RWPE1 (cell line): ENCODE measurements at regions not wholly inside any gene's neighbourhood (a gene's known extent, or its start where the extent isn't known, plus 50 kb on each side); places are given as distances from the start of the nearest gene placed in this dataset.

Experiments
- CTCF ChIA-PET: fragments of 350-600 bp; sonication (Branson Sonifier 250); formaldehyde crosslinking; extraction: SDS; loops from one replicate; lab custom pipeline; 2021; lab: Yijun Ruan, JAX
- POLR2A ChIA-PET: fragments of 400-600 bp; formaldehyde crosslinking; extraction: SDS; loops from one replicate; lab custom pipeline; 2020; ENCODE audit warnings: antibody characterized with exemption; ENCODE audit not compliant: low non-redundant PET; lab: Yijun Ruan, JAX
- DNase-seq: peaks from one replicate; pipeline ENCODE4 v3.0.0; 2012; ENCODE audit warnings: low spot score
- H3K27ac ChIP-seq: fragments of 450-650 bp; 2 replicates; pipeline ENCODE4 v1.5.1; 2017
- TF ChIP-seq, protein P1 (sequence below): fragments of 450-650 bp; conservative IDR thresholded peaks from 2 replicates; pipeline ENCODE4 v1.5.1; 2017; ENCODE audit warnings: low read depth, mild to moderate bottlenecking

DNA sequence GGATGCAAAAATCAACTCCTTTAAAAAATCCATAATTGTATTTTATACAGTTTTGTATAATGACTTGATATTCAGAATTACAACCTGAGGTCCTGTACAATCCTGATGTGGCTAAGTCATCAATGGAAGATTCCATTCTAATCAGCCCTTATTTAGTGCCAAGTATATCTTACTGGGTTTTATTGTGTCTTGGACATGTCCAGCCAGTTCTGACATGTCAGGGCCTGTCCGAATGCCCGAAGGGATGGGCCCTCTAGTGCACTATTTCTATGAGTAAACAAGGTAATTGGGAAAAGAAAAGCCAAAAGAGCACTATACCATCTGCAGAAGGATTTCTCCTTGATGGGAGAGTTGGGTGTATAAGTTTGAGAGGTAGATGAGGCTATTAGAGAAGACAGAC, 412.9 kb downstream of the METTL15 start:
- H3K27ac ChIP-seq, result no peak overlapping the region
- CTCF ChIA-PET, result no interaction called here
- POLR2A ChIA-PET, result no interaction called here
- DNase-seq, result peak; percentile 51
- TF ChIP-seq, protein P1, sequence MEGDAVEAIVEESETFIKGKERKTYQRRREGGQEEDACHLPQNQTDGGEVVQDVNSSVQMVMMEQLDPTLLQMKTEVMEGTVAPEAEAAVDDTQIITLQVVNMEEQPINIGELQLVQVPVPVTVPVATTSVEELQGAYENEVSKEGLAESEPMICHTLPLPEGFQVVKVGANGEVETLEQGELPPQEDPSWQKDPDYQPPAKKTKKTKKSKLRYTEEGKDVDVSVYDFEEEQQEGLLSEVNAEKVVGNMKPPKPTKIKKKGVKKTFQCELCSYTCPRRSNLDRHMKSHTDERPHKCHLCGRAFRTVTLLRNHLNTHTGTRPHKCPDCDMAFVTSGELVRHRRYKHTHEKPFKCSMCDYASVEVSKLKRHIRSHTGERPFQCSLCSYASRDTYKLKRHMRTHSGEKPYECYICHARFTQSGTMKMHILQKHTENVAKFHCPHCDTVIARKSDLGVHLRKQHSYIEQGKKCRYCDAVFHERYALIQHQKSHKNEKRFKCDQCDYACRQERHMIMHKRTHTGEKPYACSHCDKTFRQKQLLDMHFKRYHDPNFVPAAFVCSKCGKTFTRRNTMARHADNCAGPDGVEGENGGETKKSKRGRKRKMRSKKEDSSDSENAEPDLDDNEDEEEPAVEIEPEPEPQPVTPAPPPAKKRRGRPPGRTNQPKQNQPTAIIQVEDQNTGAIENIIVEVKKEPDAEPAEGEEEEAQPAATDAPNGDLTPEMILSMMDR, result no peak

DNA sequence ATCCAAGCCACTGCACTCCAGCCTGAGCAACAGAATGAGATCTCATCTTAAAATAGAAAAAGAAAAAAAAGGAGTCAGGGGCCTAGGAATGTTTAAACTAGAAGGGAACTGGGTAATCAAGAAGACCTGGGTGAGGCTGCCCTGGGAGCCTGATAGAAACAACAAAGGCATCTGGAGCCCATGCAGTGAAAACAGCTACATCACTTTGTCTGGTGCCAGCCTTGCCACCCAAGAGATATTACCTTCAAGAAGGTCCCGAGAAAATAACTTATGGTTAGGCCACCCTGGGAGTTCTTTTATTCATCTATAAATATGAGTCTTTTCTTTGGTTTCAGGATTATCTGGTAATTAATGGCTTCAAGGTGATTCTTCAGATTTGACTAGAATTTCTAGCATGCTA, 412.1 kb downstream of the METTL15 start:
- POLR2A ChIA-PET, result no interaction called here
- CTCF ChIA-PET, result interaction anchor here (0.6 kb wide), 1 partner anchor 116 kb away, joined by 5 read pairs; no protein-coding TSS in a partner anchor
- H3K27ac ChIP-seq, result no peak overlapping the region
- no peak for DNase-seq
- TF ChIP-seq, protein P1, result no peak

DNA sequence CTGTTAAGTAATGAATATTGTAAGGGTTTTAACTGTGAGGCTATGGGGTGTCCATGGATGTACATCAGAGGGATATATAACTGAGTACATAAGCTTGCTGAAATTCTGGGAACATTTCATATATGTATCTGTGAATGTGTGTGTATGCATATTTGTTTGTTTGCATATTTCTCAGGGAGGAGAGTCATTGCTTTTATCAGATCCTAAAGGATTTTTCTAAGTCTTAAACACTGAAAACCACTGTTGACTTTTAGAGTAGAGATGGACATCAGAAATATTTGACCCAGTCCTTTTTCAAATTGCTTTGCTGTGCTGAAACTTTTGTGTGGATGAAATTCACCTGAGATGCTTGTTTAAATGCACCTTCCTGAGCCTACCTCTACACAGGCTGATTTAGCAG, 410.6 kb downstream of the METTL15 start:
- DNase-seq, result no peak
- ChIA-PET CTCF (no interaction called here), POLR2A (no interaction called here)
- no peak overlapping the region for H3K27ac ChIP-seq
- TF ChIP-seq, protein P1, result no peak

DNA sequence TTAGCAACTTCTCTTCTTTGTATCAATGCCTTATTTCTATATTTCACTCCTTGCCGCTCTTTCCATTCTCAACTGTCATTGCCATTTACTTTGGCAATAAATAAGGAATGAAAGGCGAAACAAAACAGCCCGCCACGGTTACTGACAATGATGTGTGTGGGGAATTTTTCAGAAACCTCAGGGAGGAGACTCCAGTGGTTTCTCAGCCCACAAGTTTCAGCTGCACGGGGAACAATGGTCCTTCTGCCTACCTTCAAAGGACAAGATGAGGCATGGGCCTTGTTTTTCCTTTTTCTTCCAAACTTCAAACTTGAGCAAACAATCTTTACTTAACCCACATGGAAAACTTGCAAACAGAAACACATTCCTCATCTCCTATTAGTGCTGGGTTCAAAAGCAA, 409.4 kb downstream of the METTL15 start:
- ChIA-PET POLR2A (interaction anchor here (0.6 kb wide), 1 partner anchor 201 kb away, joined by 3 read pairs; no protein-coding TSS in a partner anchor), CTCF (no interaction called here)
- DNase-seq, result no peak
- TF ChIP-seq, protein P1, result no peak
- H3K27ac ChIP-seq, result no peak overlapping the region

DNA sequence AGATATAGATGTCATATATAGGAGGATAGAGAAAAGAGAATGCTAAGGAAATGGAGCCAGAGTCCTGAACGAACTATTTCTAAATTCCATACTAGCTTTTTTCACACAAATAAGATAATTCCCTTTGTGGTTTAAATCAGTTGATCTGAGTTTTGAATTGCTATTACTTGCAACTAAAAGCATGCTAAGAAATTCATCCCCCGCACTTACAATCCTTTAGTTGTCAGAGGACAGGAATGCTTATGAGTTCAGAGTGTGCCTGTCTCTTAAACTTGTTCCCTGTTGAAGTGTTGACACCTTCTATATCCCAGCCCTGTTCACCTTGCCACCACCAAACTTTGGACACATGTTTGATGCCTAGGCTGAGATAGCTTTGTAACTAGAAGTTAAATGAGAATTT, 406.2 kb downstream of the METTL15 start:
- TF ChIP-seq, protein P1, result no peak
- ChIA-PET CTCF (no interaction called here), POLR2A (no interaction called here)
- H3K27ac ChIP-seq, result no peak overlapping the region
- DNase-seq, result no peak

DNA sequence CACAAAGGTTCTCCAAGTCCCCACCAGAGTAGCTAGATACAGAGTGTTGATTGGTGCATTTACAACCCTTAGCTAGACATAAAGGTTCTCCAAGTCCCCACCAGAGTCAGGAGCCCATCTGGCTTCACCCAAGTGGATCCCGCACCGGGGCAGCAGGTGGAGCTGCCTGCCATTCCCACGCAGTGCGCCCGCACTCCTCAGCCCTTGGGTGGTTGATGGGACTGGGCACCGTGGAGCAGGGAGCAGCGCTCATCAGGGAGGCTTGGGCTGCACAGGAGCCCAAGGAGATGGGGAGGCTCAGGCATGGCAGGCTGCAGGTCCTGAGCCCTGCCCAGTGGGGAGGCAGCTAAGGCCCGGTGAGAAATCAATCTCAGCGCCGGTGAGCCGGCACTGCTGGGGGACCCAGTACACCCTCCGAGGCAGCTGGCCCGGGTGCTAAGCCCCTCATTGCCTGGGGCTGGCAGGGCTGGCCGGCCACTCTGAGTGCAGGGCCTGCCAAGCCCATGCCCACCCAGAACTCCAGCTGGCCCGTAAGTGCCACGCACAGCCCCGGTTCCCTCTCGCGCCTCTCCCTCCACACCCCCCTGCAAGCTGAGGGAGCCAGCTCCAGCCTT, 404.1 kb downstream of the METTL15 start:
- H3K27ac ChIP-seq, result no peak overlapping the region
- ChIA-PET POLR2A (no interaction called here), CTCF (no interaction called here)
- DNase-seq, result no peak
- TF ChIP-seq, protein P1, result no peak
